Testis (tissue), 2 donors: ENCODE measurements at regions not wholly inside any gene's neighbourhood (a gene's known extent, or its start where the extent isn't known, plus 50 kb on each side); places are given as distances from the start of the nearest gene placed in this dataset.

ENCODE experiments used
- DNase-seq: peaks from one replicate; pipeline ENCODE4 v3.0.0-alpha.2; 2019
- H3K27ac ChIP-seq, 2 donors: fragments of 200-600 bp; sonication (generic); one replicate each; pipeline ENCODE4 v1.5.1; 2019
- H3K27me3 ChIP-seq: fragments of 200-600 bp; sonication (generic); one replicate; pipeline ENCODE4 v1.5.1; 2019
- H3K36me3 ChIP-seq: fragments of 200-600 bp; sonication (generic); one replicate; pipeline ENCODE4 v1.5.1; 2017; ENCODE audit warnings: low read depth; ENCODE audit errors: missing control alignments
- H3K4me1 ChIP-seq: fragments of 200-600 bp; sonication (generic); one replicate; pipeline ENCODE4 v1.5.1; 2019
- H3K4me3 ChIP-seq, 2 donors: fragments of 200-600 bp; sonication (generic); one replicate each; pipeline ENCODE4 v1.5.1; 2017 to 2019
- H3K9me3 ChIP-seq: fragments of 200-600 bp; sonication (generic); one replicate; pipeline ENCODE4 v1.5.1; 2017
- POLR2A ChIP-seq: fragments of 450-650 bp; IDR thresholded peaks from one replicate; pipeline ENCODE4 v1.6.1; 2017; ENCODE audit warnings: antibody characterized with exemption, mild to moderate bottlenecking, moderate library complexity
- WGBS, 2 donors: methylation state at CpG; one replicate each; pipeline ENCODE4 v1.1.5; 2018; 5-methylcytosine and 5-hydroxymethylcytosine counted together
- intact Hi-C: fragments of 100-400 bp; cut with DNase I; formaldehyde crosslinking; loops from one replicate; pipeline ENCODE4 v1.15.1; 2023; ENCODE audit warnings: low total_unique reads
- TF ChIP-seq, protein P1 (sequence below), 3 experiments: fragments of 450-650 bp in 2 of 3; fragments of 200-600 bp in 1 of 3; sonication (generic) in 1 of 3; IDR thresholded peaks; one replicate each; pipeline ENCODE4 v1.5.1; 2016 to 2019; ENCODE audit warnings: antibody characterized with exemption in 3 of 3, mild to moderate bottlenecking in 2 of 3, moderate library complexity in 1 of 3

DNA sequence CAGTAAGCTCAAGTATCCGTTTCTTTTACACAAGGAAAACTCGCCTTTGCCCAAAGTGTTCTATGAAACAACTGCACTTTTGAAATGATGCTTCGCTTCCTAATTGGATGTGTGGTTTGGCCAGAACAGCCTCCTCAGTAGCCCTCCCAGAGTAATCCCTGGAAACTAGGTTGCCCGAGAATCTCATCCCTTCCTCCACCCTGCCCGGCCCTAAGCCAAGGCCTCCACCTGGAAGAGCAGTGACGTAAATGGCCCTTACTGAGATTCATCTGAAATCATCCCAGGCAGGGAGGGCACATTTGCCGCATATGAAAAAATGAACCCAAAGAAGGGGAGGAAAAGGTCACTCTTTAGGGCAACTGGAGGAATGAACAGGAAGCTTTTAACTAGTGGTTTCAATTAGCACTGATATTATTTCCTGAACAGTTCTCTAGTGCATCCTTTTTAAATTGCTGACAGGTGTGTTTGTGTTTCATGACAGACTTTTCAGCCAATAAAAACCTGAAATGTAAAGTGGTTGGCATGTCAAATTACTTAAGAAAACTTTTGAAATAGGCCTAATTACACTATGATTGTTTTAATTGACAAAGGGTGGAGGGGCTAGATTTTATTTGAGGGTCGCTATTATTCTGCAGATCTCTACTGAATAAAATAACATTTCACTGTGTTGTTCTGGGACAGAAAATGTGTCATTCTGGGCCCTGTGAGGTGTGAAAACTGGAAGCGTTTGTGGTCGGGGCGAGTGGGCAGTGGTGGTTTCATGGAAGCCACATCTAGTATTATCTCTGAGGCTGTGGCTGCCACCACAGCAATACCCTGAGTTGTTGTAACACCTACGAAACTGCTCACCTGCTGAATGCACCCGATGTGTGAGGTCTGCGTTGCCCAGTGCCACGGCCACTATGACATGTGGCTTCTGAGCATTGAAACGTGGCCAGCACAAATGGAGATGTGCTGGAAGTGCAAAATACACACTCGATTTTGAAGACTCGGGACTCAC, 112.1 kb downstream of the ZIC5 start:
- no peaks in the 10 kb centered on the region for H3K9me3 ChIP-seq
- 89 to 93% methylated on average over 18 of the region's 18 CpGs for WGBS, 2 donors
- H3K4me1 ChIP-seq = no peaks in the 10 kb centered on the region
- H3K27ac ChIP-seq = no peak overlapping the region
- TF ChIP-seq, protein P1, sequence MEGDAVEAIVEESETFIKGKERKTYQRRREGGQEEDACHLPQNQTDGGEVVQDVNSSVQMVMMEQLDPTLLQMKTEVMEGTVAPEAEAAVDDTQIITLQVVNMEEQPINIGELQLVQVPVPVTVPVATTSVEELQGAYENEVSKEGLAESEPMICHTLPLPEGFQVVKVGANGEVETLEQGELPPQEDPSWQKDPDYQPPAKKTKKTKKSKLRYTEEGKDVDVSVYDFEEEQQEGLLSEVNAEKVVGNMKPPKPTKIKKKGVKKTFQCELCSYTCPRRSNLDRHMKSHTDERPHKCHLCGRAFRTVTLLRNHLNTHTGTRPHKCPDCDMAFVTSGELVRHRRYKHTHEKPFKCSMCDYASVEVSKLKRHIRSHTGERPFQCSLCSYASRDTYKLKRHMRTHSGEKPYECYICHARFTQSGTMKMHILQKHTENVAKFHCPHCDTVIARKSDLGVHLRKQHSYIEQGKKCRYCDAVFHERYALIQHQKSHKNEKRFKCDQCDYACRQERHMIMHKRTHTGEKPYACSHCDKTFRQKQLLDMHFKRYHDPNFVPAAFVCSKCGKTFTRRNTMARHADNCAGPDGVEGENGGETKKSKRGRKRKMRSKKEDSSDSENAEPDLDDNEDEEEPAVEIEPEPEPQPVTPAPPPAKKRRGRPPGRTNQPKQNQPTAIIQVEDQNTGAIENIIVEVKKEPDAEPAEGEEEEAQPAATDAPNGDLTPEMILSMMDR (IDR thresholded peaks at IDR 0.05) = no peak
- TF ChIP-seq POLR2A = no peak
- intact Hi-C loops = no loop called here
- no peaks in the 10 kb centered on the region for H3K27me3 ChIP-seq
- DNase-seq = no peak
- H3K4me3 ChIP-seq = no peak overlapping the region
- no peaks in the 10 kb centered on the region for H3K36me3 ChIP-seq

DNA sequence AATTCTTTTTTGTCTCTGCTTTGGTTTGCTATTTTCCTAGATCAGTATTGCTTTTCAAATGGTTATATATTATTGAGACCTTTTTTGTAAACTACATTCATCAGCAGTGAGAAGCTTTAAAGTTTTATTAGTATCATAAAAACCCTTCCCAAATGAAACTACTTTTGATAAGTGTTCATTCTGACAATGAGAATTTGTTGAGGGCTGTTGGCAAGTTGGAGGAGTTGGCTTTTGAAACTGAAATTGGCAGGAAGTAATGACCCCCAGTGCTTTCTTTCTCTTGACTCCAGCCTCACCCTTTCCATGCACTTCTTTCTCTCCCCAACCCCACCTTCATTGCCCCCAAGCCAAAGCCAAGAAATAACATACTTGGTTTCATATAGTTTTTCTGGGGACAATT, 113.8 kb downstream of the ZIC5 start:
- intact Hi-C loops = no loop called here
- Histone ChIP-seq H3K4me3 (no peak overlapping the region), H3K4me1 (no peaks in the 10 kb centered on the region), H3K27me3 (no peaks in the 10 kb centered on the region), H3K9me3 (no peaks in the 10 kb centered on the region), H3K27ac (no peak overlapping the region), H3K36me3 (no peaks in the 10 kb centered on the region)
- TF ChIP-seq POLR2A = no peak
- TF ChIP-seq, protein P1 (IDR thresholded peaks at IDR 0.05) = no peak
- no peak for DNase-seq

DNA sequence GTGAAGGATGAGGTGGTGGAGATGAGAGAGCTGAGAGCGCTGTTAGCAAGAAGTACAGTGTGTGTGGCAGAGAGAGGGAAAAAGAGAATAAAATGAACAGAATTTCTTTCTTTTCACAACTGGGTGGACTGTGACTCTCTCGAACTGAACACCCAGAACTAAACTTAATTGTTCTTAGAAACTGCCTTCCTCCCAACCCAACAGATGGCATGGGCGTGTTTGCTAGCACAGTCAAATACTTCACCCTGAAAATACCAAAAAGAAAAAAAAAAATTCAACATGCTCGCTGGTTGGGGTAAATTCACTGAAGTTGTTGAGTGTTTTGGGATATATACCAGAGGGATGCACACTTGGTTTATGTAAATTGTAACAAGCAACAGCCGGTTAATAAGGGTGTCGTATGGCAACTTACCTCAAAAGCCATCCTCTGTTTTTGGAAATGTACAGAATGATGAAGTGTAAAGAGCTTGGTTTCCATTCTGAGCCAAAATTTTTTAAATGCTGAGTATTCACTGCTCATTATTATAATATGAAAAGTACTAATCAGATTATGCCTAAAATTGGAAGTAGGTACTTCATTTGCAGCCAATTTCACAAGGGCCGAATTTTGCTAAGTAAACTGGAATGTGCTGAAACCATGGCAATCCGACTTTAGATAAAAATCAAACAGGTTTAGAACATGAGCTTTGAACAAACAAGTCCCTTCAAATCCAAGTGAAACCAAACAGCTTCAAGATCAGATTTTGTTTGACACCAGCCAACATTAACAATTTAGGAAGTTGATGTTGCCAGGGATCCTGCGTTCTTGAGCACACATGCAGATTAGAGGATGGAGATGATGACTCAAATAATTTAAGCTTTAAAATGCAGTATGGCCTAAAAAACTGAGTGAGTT, 115.8 kb downstream of the ZIC5 start:
- H3K9me3 ChIP-seq = no peaks in the 10 kb centered on the region
- no peak for DNase-seq
- H3K36me3 ChIP-seq = no peaks in the 10 kb centered on the region
- no peaks in the 10 kb centered on the region for H3K27me3 ChIP-seq
- no peak overlapping the region for H3K27ac ChIP-seq
- no peak overlapping the region for H3K4me3 ChIP-seq
- TF ChIP-seq, protein P1 (IDR thresholded peaks at IDR 0.05) = no peak
- no peak for TF ChIP-seq POLR2A
- 78 to 87% methylated on average over 9 of the region's 9 CpGs for WGBS, 2 donors
- intact Hi-C loops = no loop called here
- no peaks in the 10 kb centered on the region for H3K4me1 ChIP-seq

DNA sequence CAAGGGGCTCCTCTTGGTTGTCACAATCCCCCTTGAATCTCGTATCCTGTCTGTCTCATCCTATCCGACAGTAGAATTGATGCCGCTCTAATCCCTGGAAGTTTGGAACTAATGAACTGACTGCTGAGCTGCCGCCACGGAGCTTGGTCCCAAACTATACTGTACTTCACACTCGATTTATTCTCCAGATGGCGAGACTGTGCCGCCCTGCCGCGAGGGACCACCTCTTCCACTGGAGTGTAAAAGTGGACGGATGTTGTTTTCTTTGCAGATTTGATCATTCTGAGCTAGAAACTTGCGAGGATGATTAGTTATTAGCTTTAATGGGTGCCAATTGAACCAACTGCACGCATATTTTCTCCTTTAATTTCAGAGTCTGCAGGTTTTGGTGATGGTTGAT, 117.2 kb downstream of the ZIC5 start:
- DNase-seq = no peak
- no peak overlapping the region for H3K4me3 ChIP-seq
- H3K27me3 ChIP-seq = no peaks in the 10 kb centered on the region
- no peaks in the 10 kb centered on the region for H3K4me1 ChIP-seq
- WGBS, 2 donors = 91 to 94% methylated on average over 13 of the region's 13 CpGs
- no peaks in the 10 kb centered on the region for H3K36me3 ChIP-seq
- H3K27ac ChIP-seq = no peak overlapping the region
- intact Hi-C loops = no loop called here
- H3K9me3 ChIP-seq = no peaks in the 10 kb centered on the region
- TF ChIP-seq, protein P1 (IDR thresholded peaks at IDR 0.05) = no peak
- TF ChIP-seq POLR2A = no peak
